22Rv1 (cell line): ENCODE measurements at regions not wholly inside any gene's neighbourhood (a gene's known extent, or its start where the extent isn't known, plus 50 kb on each side); places are given as distances from the start of the nearest gene placed in this dataset.

ENCODE experiments used
- CTCF ChIP-seq: fragments of 450-650 bp; IDR thresholded peaks from 2 replicates; pipeline ENCODE4 v1.5.1; 2017; ENCODE audit warnings: mild to moderate bottlenecking
- ZFX ChIP-seq: fragments of 450-650 bp; IDR thresholded peaks from 2 replicates; pipeline ENCODE4 v1.6.1; 2017; ENCODE audit warnings: antibody characterized with exemption, borderline replicate concordance

GRCh38 chr1:82160903-82161302 is 360.2 kb downstream of the ADGRL2 start:
- no peak for TF ChIP-seq CTCF
- no peak for TF ChIP-seq ZFX
